Natural killer cell (primary cell): ENCODE measurements at regions not wholly inside any gene's neighbourhood (a gene's known extent, or its start where the extent isn't known, plus 50 kb on each side); places are given as distances from the start of the nearest gene placed in this dataset.

Experiments used
- ATAC-seq, 3 donors: fragments of 150-1000 bp in 2 of 3; fragments of 200-7000 bp in 1 of 3; cut with Tn5 transposase; 1 replicate in 1 of 3; 2 replicates in 2 of 3; pipeline ENCODE4 v1.10.0; 2021; ENCODE audit warnings: mild to moderate bottlenecking in 2 of 3, moderate library complexity in 2 of 3
- DNase-seq, 2 donors: peaks; one replicate each; pipeline versions ENCODE4 v3.0.0 to v3.0.0-alpha.2; 2013 to 2021; ENCODE audit warnings: mixed read lengths in 1 of 2
- H3K27ac ChIP-seq: one replicate; pipeline ENCODE4 v1.5.1; 2013; ENCODE audit warnings: mild to moderate bottlenecking, low read length
- H3K27me3 ChIP-seq: one replicate; pipeline ENCODE4 v1.6.1; 2013; ENCODE audit warnings: low read length; ENCODE audit not compliant: control insufficient read depth, insufficient read depth
- H3K36me3 ChIP-seq: one replicate; pipeline ENCODE4 v1.6.1; 2013; ENCODE audit warnings: low read length; ENCODE audit not compliant: control insufficient read depth, insufficient read depth
- H3K4me1 ChIP-seq: one replicate; pipeline ENCODE4 v1.6.1; 2013; ENCODE audit warnings: low read length; ENCODE audit not compliant: control insufficient read depth, insufficient read depth
- H3K4me3 ChIP-seq: one replicate; pipeline ENCODE4 v1.5.1; 2013; ENCODE audit warnings: low read length
- H3K9me3 ChIP-seq: one replicate; pipeline ENCODE4 v1.6.1; 2013; ENCODE audit warnings: low read length; ENCODE audit not compliant: control insufficient read depth, insufficient read depth
- H3K27ac Mint-ChIP-seq, 2 donors: one replicate each; pipeline ENCODE4 v1.8.0; 2022; ENCODE audit warnings: mild to moderate bottlenecking in 2 of 2, mixed read lengths in 2 of 2, moderate library complexity in 1 of 2
- H3K27me3 Mint-ChIP-seq, 2 donors: one replicate each; pipeline ENCODE4 v1.8.0; 2022; ENCODE audit warnings: low read depth in 2 of 2, mixed read lengths in 2 of 2
- H3K36me3 Mint-ChIP-seq: one replicate; pipeline ENCODE4 v1.8.0; 2022; ENCODE audit warnings: mixed read lengths
- H3K4me1 Mint-ChIP-seq, 2 donors: one replicate each; pipeline ENCODE4 v1.8.0; 2022; ENCODE audit warnings: mixed read lengths in 2 of 2
- H3K4me3 Mint-ChIP-seq: one replicate; pipeline ENCODE4 v1.8.0; 2022; ENCODE audit warnings: mild to moderate bottlenecking, moderate library complexity, mixed read lengths
- H3K9me3 Mint-ChIP-seq, 2 donors: one replicate each; pipeline ENCODE4 v1.8.0; 2022; ENCODE audit warnings: mixed read lengths in 2 of 2
- WGBS: methylation state at CpG from one replicate; pipeline ENCODE4 v1.1.7; 2013; ENCODE audit warnings: missing lambda C conversion rate; ENCODE audit not compliant: insufficient coverage; 5-methylcytosine and 5-hydroxymethylcytosine counted together
- intact Hi-C: fragments of 100-400 bp; cut with micrococcal nuclease; formaldehyde crosslinking; loops from one replicate; pipeline ENCODE4 v1.14.2; 2022
- TF ChIP-seq, protein P1 (sequence below): fragments of 200-600 bp; IDR thresholded peaks from one replicate; pipeline ENCODE4 v1.8.0; 2022; ENCODE audit warnings: antibody characterized with exemption

DNA sequence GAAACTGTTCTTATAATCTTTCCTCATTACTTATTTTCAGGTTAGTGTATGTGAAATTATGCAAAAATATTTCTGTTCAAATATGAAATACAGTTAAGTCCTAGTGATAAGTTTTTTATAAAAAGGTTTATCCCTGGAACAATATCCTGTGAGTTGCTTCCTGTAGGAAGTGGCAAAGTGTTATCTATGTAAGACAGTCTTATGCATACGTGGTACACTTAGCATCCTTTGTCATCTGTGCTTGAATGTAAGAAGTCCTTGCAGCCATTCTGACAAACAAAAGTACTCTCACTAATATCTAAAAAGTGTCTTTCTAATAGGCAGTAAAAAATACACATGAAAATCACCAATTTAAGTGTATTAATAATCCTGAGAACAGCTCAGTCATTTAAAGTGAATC, 372.5 kb upstream of the BCHE start:
- no peaks in the 10 kb centered on the region for H3K9me3 ChIP-seq
- Mint-ChIP-seq H3K27me3 (no peaks in the 10 kb centered on the region), H3K27ac (no peak overlapping the region), H3K4me3 (no peak overlapping the region), H3K36me3 (no peaks in the 10 kb centered on the region), H3K4me1 (no peaks in the 10 kb centered on the region), H3K9me3 (peaks cover 9 to 15% of the 10 kb centered on the region in 2 donors)
- TF ChIP-seq, protein P1, sequence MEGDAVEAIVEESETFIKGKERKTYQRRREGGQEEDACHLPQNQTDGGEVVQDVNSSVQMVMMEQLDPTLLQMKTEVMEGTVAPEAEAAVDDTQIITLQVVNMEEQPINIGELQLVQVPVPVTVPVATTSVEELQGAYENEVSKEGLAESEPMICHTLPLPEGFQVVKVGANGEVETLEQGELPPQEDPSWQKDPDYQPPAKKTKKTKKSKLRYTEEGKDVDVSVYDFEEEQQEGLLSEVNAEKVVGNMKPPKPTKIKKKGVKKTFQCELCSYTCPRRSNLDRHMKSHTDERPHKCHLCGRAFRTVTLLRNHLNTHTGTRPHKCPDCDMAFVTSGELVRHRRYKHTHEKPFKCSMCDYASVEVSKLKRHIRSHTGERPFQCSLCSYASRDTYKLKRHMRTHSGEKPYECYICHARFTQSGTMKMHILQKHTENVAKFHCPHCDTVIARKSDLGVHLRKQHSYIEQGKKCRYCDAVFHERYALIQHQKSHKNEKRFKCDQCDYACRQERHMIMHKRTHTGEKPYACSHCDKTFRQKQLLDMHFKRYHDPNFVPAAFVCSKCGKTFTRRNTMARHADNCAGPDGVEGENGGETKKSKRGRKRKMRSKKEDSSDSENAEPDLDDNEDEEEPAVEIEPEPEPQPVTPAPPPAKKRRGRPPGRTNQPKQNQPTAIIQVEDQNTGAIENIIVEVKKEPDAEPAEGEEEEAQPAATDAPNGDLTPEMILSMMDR: no peak
- no peaks in the 10 kb centered on the region for H3K27me3 ChIP-seq
- H3K4me3 ChIP-seq: no peak overlapping the region
- 13% methylated on average over 1 of the region's 1 CpG for WGBS
- H3K27ac ChIP-seq: no peak overlapping the region
- no peak for DNase-seq
- H3K36me3 ChIP-seq: no peaks in the 10 kb centered on the region
- intact Hi-C loops: no loop called here
- H3K4me1 ChIP-seq: no peaks in the 10 kb centered on the region
- no peak for ATAC-seq

DNA sequence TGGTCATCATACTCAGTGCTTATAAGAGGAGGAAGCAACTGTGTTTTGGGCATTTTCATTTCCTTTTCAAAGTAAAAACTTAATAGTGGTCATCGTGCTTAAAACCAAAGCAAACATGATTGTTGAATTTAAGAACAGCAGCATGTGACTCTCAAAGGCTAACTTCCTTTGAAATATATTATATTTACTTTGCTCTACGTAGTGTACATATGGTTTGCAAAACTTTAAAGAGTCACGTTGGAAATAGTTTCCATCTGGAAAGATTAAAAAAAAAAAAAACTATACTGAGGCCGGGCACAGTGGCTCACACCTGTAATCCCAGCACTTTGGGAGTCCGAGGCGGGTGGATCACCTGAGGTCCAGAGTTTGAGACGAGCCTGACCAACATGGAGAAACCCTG, 367.9 kb upstream of the BCHE start:
- intact Hi-C loops: no loop called here
- no peaks in the 10 kb centered on the region for H3K4me1 Mint-ChIP-seq
- no peak overlapping the region for H3K27ac ChIP-seq
- DNase-seq: no peak
- WGBS: 83% methylated on average over 7 of the region's 7 CpGs
- H3K36me3 Mint-ChIP-seq: no peaks in the 10 kb centered on the region
- no peaks in the 10 kb centered on the region for H3K4me1 ChIP-seq
- no peaks in the 10 kb centered on the region for H3K9me3 ChIP-seq
- H3K4me3 ChIP-seq: no peak overlapping the region
- TF ChIP-seq, protein P1: no peak
- no peak for ATAC-seq
- H3K9me3 Mint-ChIP-seq: peaks cover 8 to 9% of the 10 kb centered on the region in 2 donors
- no peaks in the 10 kb centered on the region for H3K27me3 Mint-ChIP-seq
- no peaks in the 10 kb centered on the region for H3K36me3 ChIP-seq
- H3K4me3 Mint-ChIP-seq: no peak overlapping the region
- H3K27me3 ChIP-seq: no peaks in the 10 kb centered on the region
- no peak overlapping the region for H3K27ac Mint-ChIP-seq

DNA sequence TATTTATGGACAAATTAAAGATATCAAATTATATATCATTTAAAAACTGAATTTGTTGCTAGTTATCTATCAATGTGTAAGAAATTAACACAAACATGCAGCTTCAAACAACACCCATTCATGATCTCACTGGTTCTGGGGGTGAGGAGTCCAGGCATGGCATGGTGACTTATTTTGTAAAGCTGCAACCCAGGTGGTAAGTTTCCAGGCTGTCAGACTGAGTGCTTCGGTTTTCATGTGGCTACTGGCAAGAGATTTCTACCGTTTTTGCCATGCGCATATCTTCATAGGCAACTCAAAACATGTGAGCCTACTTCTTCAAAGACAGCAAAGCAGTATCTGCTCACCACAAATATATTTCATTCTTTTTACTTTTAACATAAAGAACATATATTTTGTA, 364.3 kb upstream of the BCHE start:
- Mint-ChIP-seq H3K36me3 (no peaks in the 10 kb centered on the region), H3K9me3 (peaks cover 7 to 9% of the 10 kb centered on the region in 2 donors), H3K4me3 (no peak overlapping the region), H3K4me1 (no peaks in the 10 kb centered on the region), H3K27ac (no peak overlapping the region), H3K27me3 (no peaks in the 10 kb centered on the region)
- Histone ChIP-seq H3K9me3 (no peaks in the 10 kb centered on the region), H3K4me1 (no peaks in the 10 kb centered on the region), H3K36me3 (no peaks in the 10 kb centered on the region), H3K27ac (no peak overlapping the region), H3K27me3 (no peaks in the 10 kb centered on the region), H3K4me3 (no peak overlapping the region)
- no peak for DNase-seq
- no peak for ATAC-seq
- intact Hi-C loops: no loop called here
- TF ChIP-seq, protein P1: no peak
- 75% methylated on average over 3 of the region's 3 CpGs for whole genome bisulfite sequencing

DNA sequence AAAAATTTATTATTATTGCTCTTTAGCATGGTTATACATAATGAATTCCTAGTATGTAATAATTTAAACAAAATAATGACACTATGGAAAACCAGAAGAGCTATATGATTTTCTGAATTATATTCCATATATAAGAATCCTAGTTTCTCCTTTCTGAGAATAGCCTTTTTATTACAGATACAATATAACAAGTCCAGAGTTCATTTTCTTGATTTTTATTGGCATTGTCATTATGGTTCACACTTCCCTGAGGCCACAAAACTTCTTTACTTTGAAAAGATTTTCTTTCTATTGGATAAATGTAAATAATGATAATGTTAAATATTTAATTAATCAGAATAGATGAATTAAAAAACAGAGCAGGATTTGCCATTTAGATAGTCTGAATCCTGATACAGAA, 362.3 kb upstream of the BCHE start:
- ATAC-seq (no peak), DNase-seq (no peak)
- H3K9me3 ChIP-seq: no peaks in the 10 kb centered on the region
- intact Hi-C loops: no loop called here
- H3K27me3 Mint-ChIP-seq: no peaks in the 10 kb centered on the region
- H3K36me3 ChIP-seq: no peaks in the 10 kb centered on the region
- no peaks in the 10 kb centered on the region for H3K4me1 ChIP-seq
- no peak overlapping the region for H3K4me3 Mint-ChIP-seq
- no peaks in the 10 kb centered on the region for H3K27me3 ChIP-seq
- H3K27ac ChIP-seq: no peak overlapping the region
- H3K4me3 ChIP-seq: no peak overlapping the region
- H3K9me3 Mint-ChIP-seq: peaks cover 9% of the 10 kb centered on the region in 2 donors
- no peaks in the 10 kb centered on the region for H3K4me1 Mint-ChIP-seq
- H3K36me3 Mint-ChIP-seq: no peaks in the 10 kb centered on the region
- TF ChIP-seq, protein P1: no peak
- H3K27ac Mint-ChIP-seq: no peak overlapping the region
